GM23338 (cell line): ENCODE measurements at regions not wholly inside any gene's neighbourhood (a gene's known extent, or its start where the extent isn't known, plus 50 kb on each side); places are given as distances from the start of the nearest gene placed in this dataset.

ENCODE experiments used
- ATAC-seq: fragments of 200-7000 bp; cut with Tn5 transposase; 3 replicates; pipeline ENCODE4 v1.9.1; 2020
- DNase-seq: peaks from one replicate; pipeline ENCODE4 v3.0.0-alpha.2; 2015; ENCODE audit warnings: low spot score
- H2AFZ ChIP-seq: fragments of 200-600 bp; sonication (generic); 2 replicates; pipeline ENCODE4 v1.8.0; 2016; ENCODE audit warnings: antibody characterized with exemption, mild to moderate bottlenecking, moderate library complexity
- H3F3A ChIP-seq: fragments of 200-600 bp; sonication (generic); replicated peaks from 2 replicates; pipeline ENCODE4 v1.8.0; 2017; ENCODE audit warnings: antibody characterized with exemption, mixed run types, low read depth
- H3K27ac ChIP-seq: fragments of 200-600 bp; sonication (generic); 2 replicates; pipeline ENCODE4 v1.6.1; 2016; ENCODE audit warnings: low read depth
- H3K27me3 ChIP-seq: fragments of 200-600 bp; sonication (generic); 2 replicates; pipeline ENCODE4 v1.8.0; 2016; ENCODE audit warnings: mild to moderate bottlenecking, mixed run types, moderate library complexity; ENCODE audit not compliant: insufficient read depth
- H3K36me3 ChIP-seq: fragments of 200-600 bp; sonication (generic); 2 replicates; pipeline ENCODE4 v1.8.0; 2016; ENCODE audit warnings: mild to moderate bottlenecking; ENCODE audit not compliant: insufficient read depth
- H3K4me1 ChIP-seq: fragments of 200-600 bp; sonication (generic); 2 replicates; pipeline ENCODE4 v1.8.0; 2016; ENCODE audit warnings: mild to moderate bottlenecking, moderate library complexity; ENCODE audit not compliant: insufficient read depth
- H3K4me2 ChIP-seq: fragments of 200-600 bp; sonication (generic); 2 replicates; pipeline ENCODE4 v1.7.1; 2017; ENCODE audit warnings: mixed run types
- H3K4me3 ChIP-seq: fragments of 200-600 bp; sonication (generic); 2 replicates; pipeline ENCODE4 v1.6.1; 2016; ENCODE audit warnings: mixed run types
- H3K79me2 ChIP-seq: fragments of 200-600 bp; sonication (generic); replicated peaks from 2 replicates; pipeline ENCODE4 v1.8.0; 2017; ENCODE audit warnings: mild to moderate bottlenecking; ENCODE audit not compliant: insufficient read depth
- H3K9me2 ChIP-seq: fragments of 200-600 bp; sonication (generic); 2 replicates; pipeline ENCODE4 v1.8.0; 2017; ENCODE audit not compliant: insufficient read depth
- H4K20me1 ChIP-seq: fragments of 200-600 bp; sonication (generic); replicated peaks from 2 replicates; pipeline ENCODE4 v1.8.0; 2017; ENCODE audit warnings: mild to moderate bottlenecking; ENCODE audit not compliant: insufficient read depth
- H3K27ac Mint-ChIP-seq: 2 replicates; pipeline ENCODE4 v1.8.0; 2020; ENCODE audit warnings: inconsistent platforms, mild to moderate bottlenecking, moderate library complexity, mixed read lengths
- H3K27me3 Mint-ChIP-seq: 3 replicates; pipeline ENCODE4 v1.8.0; 2022; ENCODE audit warnings: low read depth, mild to moderate bottlenecking, moderate library complexity, mixed read lengths, inconsistent platforms; ENCODE audit not compliant: insufficient read depth, poor library complexity
- H3K36me3 Mint-ChIP-seq: 3 replicates; pipeline ENCODE4 v1.8.0; 2021; ENCODE audit warnings: low read depth, mild to moderate bottlenecking, inconsistent platforms, moderate library complexity, mixed read lengths
- H3K4me1 Mint-ChIP-seq: 3 replicates; pipeline ENCODE4 v1.8.0; 2020; ENCODE audit warnings: mild to moderate bottlenecking, inconsistent platforms, mixed read lengths
- H3K4me3 Mint-ChIP-seq: 3 replicates; pipeline ENCODE4 v1.8.0; 2021; ENCODE audit warnings: moderate library complexity, mild to moderate bottlenecking, inconsistent platforms, mixed read lengths
- H3K9me3 Mint-ChIP-seq: 3 replicates; pipeline ENCODE4 v1.8.0; 2020; ENCODE audit warnings: moderate library complexity, mild to moderate bottlenecking, inconsistent platforms, mixed read lengths
- CREB1 ChIP-seq: fragments of 250-450 bp; sonication (Bioruptor Pico); IDR thresholded peaks from 2 replicates; pipeline ENCODE4 v1.5.0; 2020; ENCODE audit warnings: low read depth, mild to moderate bottlenecking, moderate library complexity
- CTCF ChIP-seq, 2 experiments: fragments of 200-600 bp in 1 of 2; sonication (generic) in 1 of 2; conservative IDR thresholded peaks; 2 replicates each; pipeline versions ENCODE4 v1.5.1 to v1.6.1; 2016 to 2017; ENCODE audit warnings: antibody characterized with exemption in 2 of 2, low read depth in 2 of 2, mild to moderate bottlenecking in 2 of 2, moderate library complexity in 1 of 2
- EZH2 ChIP-seq: fragments of 200-600 bp; sonication (generic); IDR thresholded peaks from one replicate; pipeline ENCODE4 v1.8.0; 2017; ENCODE audit warnings: antibody characterized with exemption, mild to moderate bottlenecking, low read depth; ENCODE audit not compliant: unreplicated experiment
- NANOG ChIP-seq: IDR thresholded peaks from 2 replicates; pipeline ENCODE4 v1.6.1; 2016; ENCODE audit warnings: antibody characterized with exemption, borderline replicate concordance
- POLR2AphosphoS5 ChIP-seq: IDR thresholded peaks from 2 replicates; pipeline ENCODE4 v1.6.1; 2016; ENCODE audit warnings: antibody characterized with exemption, low read depth
- REST ChIP-seq: IDR thresholded peaks from one replicate; pipeline ENCODE4 v1.6.1; 2018; ENCODE audit warnings: antibody characterized with exemption; ENCODE audit not compliant: unreplicated experiment
- STAT1 ChIP-seq: IDR thresholded peaks from one replicate; pipeline ENCODE4 v1.6.1; 2016; ENCODE audit warnings: antibody characterized with exemption; ENCODE audit not compliant: unreplicated experiment
- ZNF114 ChIP-seq: fragments of 250-450 bp; sonication (Bioruptor Pico); IDR thresholded peaks from 2 replicates; pipeline ENCODE4 v1.5.0; 2020; ENCODE audit warnings: mild to moderate bottlenecking, moderate library complexity
- ZNF462 ChIP-seq: fragments of 250-450 bp; sonication (Bioruptor Pico); IDR thresholded peaks from 2 replicates; pipeline ENCODE4 v1.5.0; 2020; ENCODE audit warnings: mild to moderate bottlenecking, moderate library complexity

GRCh38 chr7:79781716-79782115, 328.2 kb upstream of the MAGI2 start:
- Histone ChIP-seq H3F3A (no peaks in the 10 kb centered on the region), H2AFZ (no peak overlapping the region), H3K27me3 (no peaks in the 10 kb centered on the region), H3K79me2 (no peaks in the 10 kb centered on the region), H3K4me2 (no peak overlapping the region), H3K9me2 (no peaks in the 10 kb centered on the region), H3K4me1 (no peaks in the 10 kb centered on the region), H3K27ac (no peak overlapping the region), H3K36me3 (no peaks in the 10 kb centered on the region), H4K20me1 (no peaks in the 10 kb centered on the region), H3K4me3 (no peak overlapping the region)
- Mint-ChIP-seq H3K9me3 (no peaks in the 10 kb centered on the region), H3K4me1 (no peaks in the 10 kb centered on the region), H3K27ac (no peak overlapping the region), H3K4me3 (no peak overlapping the region), H3K27me3 (no peaks in the 10 kb centered on the region), H3K36me3 (no peaks in the 10 kb centered on the region)
- ATAC-seq (no peak), DNase-seq (no peak)
- TF ChIP-seq EZH2, result no peak
- TF ChIP-seq REST, result no peak
- TF ChIP-seq CTCF (conservative IDR thresholded peaks at IDR 0.05; ENCODE audit: low read depth in 2 of 2), result no peak
- no peak for TF ChIP-seq ZNF462 (CRISPR knock-in tag)
- no peak for TF ChIP-seq POLR2AphosphoS5
- no peak for TF ChIP-seq NANOG
- TF ChIP-seq CREB1 (CRISPR knock-in tag), result no peak
- no peak for TF ChIP-seq STAT1
- TF ChIP-seq ZNF114 (CRISPR knock-in tag), result no peak
